MM.1S (cell line): ENCODE measurements at regions not wholly inside any gene's neighbourhood (a gene's known extent, or its start where the extent isn't known, plus 50 kb on each side); places are given as distances from the start of the nearest gene placed in this dataset.

Source experiments
- CTCF ChIP-seq: fragments of 300-600 bp; sonication (generic); IDR thresholded peaks from 2 replicates; pipeline ENCODE4 v1.5.1; 2016; ENCODE audit warnings: antibody characterized with exemption, low read length, mixed read lengths
- EZH2 ChIP-seq: fragments of 300-600 bp; sonication (generic); optimal IDR thresholded peaks from 2 replicates; pipeline ENCODE3; 2017; ENCODE audit warnings: low read depth, mild to moderate bottlenecking, antibody characterized with exemption, low read length, mixed read lengths

GRCh38 chr6:82040405-82041221 is 206.9 kb downstream of the IBTK start:
- TF ChIP-seq CTCF (peak; percentile 68), EZH2 (no peak)
